NCI-H2107 treated with DMSO at 0.1 percent for 48 hours (cell line): ENCODE measurements at regions not wholly inside any gene's neighbourhood (a gene's known extent, or its start where the extent isn't known, plus 50 kb on each side); places are given as distances from the start of the nearest gene placed in this dataset.

ENCODE experiments used
- DNase-seq: peaks from one replicate; lab custom pipeline; 2025; ENCODE audit not compliant: unreplicated experiment; lab: John Stamatoyannopoulos, UW

- DNase-seq, result no peak
These were observed 214.1 kb downstream of the REEP3 start for GRCh38 chr10:63735305-63735704.

DNA sequence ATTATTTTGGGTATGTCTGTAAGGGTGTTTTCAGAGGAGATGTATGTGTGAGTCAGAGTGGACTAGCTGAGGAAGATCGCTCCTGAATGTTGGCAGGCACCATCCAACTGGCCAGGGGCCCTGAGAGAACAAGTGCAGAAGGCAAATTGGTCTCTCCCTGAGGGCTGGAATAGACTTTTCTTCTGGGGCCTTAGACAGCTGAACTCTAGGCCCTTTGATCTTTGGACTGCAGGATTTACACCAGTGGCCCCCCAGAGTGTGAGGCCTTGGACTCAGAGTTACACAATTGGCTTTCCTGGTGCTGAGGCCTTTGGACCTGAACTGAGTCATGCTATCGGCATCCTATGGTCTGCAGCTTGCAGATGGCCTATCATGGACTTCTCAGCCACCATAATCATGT, 217.2 kb downstream of the REEP3 start:
- DNase-seq, result no peak

DNA sequence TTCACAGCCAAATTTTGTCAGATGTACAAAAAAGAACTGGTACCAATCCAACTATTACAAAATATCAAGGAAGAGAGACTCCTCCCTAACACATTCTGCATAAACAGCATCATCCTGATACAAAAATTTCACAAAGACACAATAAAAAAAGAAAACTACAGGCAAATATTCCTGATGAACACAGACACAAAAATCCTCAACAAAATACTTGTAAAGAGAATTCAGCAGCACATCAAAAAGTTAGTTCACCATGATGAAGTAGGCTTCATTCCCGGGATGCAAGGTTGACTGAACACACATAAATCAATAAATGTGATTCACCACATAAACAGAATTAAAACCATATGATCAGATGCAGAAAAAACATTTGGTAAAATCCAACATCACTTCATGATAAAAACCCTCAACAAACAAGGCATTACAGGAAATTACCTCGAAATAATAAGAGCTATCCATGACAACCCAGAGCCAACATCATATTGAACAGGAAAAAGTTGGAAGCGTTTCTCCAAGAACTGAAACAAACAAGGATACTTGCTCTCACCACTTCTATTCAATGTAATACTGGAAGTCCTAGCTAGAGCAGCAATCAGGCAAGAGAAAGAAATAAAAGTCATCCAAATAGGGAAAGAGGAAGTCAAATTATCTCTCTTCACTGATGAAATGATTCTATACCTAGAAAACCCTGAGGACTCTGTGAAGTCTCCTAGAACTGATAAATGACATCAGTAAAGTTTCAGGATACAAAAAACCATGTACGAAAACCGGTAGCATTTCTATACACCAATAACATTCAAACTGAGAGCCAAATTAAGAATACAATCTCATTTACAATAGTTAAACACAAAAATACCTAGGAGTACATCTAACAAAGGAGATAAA, 223.1 kb downstream of the REEP3 start:
- no peak for DNase-seq

GRCh38 chr10:63749915-63750314, 228.7 kb downstream of the REEP3 start:
- DNase-seq, result no peak

GRCh38 chr10:63751836-63752235, 230.6 kb downstream of the REEP3 start:
- no peak for DNase-seq

- no peak for DNase-seq
These were observed 231.1 kb downstream of the REEP3 start for GRCh38 chr10:63752318-63752717.

- no peak for DNase-seq
These were observed 232.6 kb downstream of the REEP3 start for GRCh38 chr10:63753808-63754207.

DNA sequence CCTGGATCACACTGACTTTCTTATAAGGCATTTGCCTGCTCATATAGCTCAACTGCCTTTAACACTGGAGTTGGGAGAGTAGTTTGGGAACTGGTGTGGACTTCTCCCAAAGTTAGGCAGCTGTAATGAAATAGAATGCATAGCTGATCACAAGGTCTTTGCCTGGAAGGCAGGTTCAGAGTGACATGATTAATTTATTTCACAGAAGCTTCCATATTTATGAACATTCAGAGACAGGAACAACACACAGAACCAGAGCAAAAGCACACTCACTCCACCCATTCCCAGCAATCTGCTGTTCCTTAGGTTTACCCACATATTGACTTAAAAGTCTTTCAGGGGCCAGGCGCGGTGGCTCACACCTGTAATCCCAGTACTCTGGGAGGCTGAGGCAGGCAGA, 234.2 kb downstream of the REEP3 start:
- no peak for DNase-seq

DNA sequence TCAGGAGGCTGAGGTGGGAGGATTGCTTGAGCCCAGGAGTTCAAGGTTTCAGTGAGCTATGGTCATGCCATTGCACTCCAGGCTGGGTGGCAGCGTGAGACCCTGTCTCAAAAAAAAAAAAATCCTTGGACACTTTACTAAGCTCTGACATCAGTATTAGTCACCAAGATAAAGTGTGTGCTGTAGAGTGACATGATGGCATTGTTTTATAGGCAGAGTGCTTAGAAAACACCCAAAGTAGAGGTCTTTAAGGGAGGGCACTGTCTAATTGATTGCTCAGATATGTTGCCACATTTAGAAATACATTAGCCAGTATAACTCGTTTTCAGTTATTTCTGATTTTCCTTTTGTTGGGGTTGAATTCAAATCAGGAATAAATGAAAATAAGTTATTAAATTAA, 235.9 kb downstream of the REEP3 start:
- DNase-seq, result no peak

DNA sequence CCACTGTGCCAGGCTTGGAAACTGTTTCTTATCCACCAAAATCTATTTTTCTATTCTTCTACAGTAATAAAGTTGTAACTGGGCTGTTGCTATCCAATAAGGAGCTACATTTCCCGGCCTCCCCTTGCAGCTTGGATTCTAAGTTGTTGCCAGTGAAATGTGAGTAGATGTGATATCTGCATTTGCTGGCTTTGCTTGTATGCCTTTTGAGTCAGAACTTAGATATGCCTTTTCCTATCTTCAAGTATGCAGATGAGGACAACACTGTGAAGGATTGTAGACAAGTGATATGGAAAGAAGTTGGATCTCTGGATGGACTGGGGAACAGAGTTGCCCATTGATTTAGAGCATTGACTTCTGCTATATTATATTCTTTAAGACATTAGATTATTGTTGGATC, 236.9 kb downstream of the REEP3 start:
- DNase-seq, result no peak

GRCh38 chr10:63759335-63759734, 238.1 kb downstream of the REEP3 start:
- DNase-seq, result no peak

DNA sequence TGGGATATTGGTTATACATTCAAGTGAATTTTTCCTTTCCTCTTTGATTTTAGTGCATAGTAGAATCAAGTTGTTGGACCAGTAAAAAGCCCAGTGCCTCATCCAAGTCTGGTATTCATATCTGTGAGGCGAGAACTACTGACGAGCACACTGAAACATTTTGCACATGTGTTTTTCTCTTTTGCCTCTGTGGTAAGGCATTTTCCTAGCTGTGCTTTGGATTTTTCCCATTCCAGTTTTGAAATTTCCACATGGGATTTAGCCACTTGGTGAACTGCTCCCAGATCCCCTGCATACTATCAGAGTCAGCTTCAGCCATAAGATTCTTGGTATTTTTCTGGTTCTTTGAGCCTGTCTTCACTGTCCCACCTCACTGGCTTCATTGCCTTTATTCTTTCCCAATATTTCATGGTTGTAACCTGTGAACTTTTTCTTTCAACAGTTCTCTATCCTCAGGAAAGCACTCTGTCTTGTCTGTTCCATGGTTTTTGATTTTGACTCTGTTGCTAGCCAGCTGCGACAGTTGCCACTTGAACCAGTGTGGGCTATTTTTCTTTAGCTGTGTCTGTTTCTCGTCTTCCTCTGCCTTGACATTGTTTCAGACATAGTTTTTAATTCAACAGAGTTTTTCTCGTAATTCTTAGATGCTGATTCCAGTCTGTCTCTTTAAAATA, 239.0 kb downstream of the REEP3 start:
- DNase-seq, result no peak

GRCh38 chr10:63760708-63761047, 239.5 kb downstream of the REEP3 start:
- no peak for DNase-seq

DNA sequence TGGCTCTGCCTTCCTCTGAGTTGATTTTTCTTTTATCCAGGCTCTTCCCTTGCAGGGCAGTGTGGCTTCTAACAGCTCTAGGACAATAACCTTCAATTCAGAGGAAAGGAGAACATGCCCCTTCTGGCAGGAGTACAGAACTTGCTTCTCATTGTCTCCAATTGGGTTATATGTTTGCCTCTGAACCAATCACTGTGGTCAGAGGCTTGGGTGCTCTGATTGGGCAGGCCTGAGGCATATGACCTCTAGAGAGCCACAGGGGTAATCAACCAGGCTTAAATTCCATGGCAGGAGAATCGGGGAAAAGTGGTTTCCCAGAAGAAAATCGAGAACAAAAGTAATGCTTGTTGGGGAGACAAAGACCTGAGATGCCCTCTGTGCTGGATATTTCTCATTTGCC, 240.0 kb downstream of the REEP3 start:
- no peak for DNase-seq

GRCh38 chr10:63763744-63764143, 242.5 kb downstream of the REEP3 start:
- no peak for DNase-seq

DNA sequence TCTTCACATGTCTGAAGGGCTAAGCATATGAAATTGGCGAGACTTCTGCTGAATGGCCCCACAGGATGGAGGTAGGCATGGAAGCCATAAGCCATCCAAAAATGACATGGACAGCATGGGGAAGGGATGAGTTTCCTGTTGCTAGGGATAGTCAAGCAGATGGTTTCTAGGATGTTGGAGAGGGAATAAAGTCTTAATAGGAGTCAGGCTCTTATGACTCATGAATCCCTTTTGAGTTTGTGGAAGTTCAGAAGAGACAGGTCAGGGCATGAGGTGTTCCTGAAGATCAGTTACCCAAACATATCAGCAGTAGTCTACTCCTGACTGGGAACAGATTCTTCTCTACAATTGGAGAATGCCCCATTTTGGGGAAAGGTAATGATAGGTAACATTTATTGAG, 243.9 kb downstream of the REEP3 start:
- DNase-seq, result no peak

DNA sequence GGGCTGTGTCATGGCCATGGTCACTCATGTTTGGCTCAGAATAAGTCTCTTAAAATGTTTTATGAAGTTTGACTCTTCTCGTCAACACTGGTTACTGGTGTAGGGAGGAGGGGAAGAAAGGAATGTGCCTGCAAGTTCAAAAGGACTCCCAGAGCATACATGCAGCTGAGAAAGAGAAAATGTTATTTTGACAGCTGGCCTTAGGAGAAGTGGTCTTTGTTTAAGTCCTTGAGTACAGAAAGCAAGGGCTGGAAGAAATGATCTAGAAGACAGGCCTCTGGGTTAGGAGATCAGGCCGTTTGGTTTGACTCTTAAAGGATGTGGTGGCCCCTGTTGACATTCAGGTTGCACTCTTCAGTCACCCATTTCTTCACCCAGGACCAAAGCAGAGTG, 245.5 kb downstream of the REEP3 start:
- DNase-seq, result no peak

DNA sequence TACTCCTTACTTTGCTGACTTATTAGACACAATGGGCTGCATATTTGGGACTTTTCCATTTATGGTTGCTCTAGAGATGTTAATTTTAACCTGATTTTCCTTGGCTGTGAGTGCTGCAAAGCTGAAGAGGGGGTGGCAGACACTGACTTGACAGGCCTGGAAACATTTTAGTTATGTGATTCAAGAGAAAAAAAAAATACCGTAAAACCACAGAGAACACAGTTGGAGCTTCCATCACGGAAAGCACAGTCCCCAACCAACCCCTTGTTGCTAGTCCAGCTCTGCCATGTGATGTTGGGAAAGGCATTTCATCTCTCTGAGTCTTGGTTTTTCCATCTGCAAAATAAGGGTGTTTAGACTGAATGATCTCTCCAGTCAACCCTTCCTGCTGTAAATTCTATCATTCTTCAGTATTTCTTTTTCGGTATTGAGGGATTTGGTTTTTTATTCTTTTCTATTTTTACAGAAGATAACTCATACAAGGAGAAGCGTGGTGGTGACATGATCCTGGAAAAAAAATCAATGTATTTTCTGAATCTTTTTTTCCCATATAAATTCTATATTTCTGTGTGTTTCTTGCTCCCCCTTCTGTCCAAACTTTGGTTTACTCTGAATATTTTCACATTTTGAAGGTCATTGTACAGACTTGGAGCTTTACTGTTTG, 246.1 kb downstream of the REEP3 start:
- peak; percentile 4 for DNase-seq

- DNase-seq, result no peak
These were observed 248.2 kb downstream of the REEP3 start for GRCh38 chr10:63769367-63769766.

- no peak for DNase-seq
These were observed 249.3 kb downstream of the REEP3 start for GRCh38 chr10:63770523-63770922.

DNA sequence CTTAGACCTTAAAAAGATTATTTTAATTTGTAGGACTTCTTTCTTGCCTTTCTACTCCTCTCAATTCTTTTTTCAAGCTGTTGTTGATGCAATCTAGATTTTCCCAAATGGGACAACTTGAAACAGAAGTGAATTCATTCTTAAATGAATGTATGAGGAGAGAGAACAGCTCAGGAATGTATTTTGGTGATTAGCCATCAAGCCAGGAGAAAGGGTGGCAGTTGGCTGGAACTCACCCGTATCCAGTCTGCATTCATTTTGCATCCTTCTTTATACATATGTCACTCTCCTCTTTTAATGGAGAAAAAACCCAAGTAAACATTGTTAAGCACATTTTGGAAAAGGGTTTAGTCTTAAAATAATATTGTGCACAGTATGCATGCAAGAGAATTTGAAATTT, 251.3 kb downstream of the REEP3 start:
- no peak for DNase-seq

DNA sequence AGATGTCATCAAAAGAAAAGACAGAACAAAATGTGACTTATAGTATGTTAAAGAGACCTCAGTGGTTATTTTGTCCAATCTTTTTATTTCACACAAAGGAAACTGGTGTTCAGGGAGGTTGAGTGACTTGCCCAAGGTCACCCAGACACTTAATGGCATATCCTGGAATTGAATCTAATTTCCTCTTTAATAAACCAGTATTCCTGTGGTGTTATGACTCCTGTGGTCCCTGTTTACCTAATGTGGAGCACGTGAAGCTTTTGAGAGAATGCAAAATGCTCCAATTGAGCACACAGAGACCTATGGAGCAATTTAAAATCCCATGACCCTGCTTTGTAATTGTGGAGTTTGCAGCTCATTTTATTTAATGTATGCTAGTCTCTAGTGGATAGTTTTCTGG, 251.9 kb downstream of the REEP3 start:
- no peak for DNase-seq
